ENCODE measurements at regions not wholly inside any gene's neighbourhood (a gene's known extent, or its start where the extent isn't known, plus 50 kb on each side); places are given as distances from the start of the nearest gene placed in this dataset.

DNA sequence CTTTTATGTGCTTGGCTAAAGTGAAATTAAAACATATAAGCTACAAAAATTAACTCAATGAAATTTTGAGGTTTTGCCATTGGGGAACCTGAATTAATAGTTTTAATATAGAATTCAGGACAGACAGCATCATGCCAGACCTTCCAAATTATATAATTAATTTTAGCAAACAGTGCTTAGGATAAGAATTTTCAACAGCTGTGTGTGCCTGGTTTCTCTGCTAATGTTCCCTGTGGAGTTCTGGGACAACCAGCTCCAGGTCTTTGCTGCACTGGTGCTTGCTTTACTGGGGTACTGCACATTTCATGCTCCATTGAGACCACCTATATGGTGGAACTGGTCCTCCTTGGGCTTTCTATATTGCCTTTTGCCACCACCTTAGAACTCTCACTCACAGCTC is 199.5 kb downstream of the NDFIP2 start:
- TF ChIP-seq CTCF (IDR thresholded peaks at IDR 0.05; ENCODE audit: low read depth, low read length), result no peak
- Histone ChIP-seq H3K36me3 (no peaks in the 10 kb centered on the region), H3K9me3 (ENCODE audit: severe bottlenecking) (no peaks in the 10 kb centered on the region), H3K27me3 (ENCODE audit: insufficient read depth, low read depth, severe bottlenecking) (no peaks in the 10 kb centered on the region), H3K4me3 (ENCODE audit: low read depth, low read length) (no peak overlapping the region), H3K27ac (no peak overlapping the region)
- no peak for DNase-seq

DNA sequence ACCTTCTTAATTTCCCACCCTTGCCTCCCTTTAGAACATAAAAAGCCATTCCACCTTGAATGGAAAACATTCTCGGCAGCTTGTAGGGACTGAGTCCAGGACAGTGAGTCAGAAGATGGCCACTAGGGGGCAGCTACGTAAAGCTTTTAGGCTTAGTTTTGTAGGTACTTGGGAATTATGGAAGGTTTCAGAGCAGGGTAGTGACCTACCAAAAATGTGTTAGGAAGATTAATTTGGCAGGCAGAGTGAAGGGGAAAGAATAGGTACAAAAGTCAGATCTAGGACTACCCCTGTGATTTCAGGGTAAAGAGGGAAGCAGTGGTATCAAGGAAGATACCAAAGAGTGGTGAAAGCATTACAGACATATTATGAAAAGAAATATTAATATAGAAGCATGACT is 198.4 kb downstream of the NDFIP2 start:
- Histone ChIP-seq H3K9me3 (ENCODE audit: severe bottlenecking) (no peaks in the 10 kb centered on the region), H3K27ac (no peak overlapping the region), H3K36me3 (no peaks in the 10 kb centered on the region), H3K27me3 (ENCODE audit: insufficient read depth, low read depth, severe bottlenecking) (no peaks in the 10 kb centered on the region), H3K4me3 (ENCODE audit: low read depth, low read length) (no peak overlapping the region)
- peak; percentile 53 for DNase-seq
- TF ChIP-seq CTCF (IDR thresholded peaks at IDR 0.05; ENCODE audit: low read depth, low read length), result peak; percentile 53

DNA sequence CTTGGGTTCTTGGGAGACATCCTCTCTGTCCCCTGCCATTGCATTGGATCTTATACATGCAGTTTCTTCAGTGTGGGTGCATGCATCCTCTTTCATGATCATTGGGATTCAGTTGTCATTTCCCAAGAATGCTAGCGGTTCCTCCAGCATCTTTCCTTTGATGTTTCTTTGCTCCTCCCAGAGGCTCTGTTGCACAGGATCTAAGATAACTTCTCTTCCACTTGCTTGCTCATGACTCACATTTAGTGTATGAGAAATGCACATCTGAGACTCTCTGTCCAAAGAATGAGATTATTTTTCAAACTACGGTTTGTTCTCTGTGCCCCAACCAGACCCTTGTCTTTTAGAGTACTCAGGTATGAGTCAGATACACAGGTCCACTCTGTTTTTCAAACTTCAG is 197.1 kb downstream of the NDFIP2 start:
- H3K4me3 ChIP-seq (ENCODE audit: low read depth, low read length), result no peak overlapping the region
- no peaks in the 10 kb centered on the region for H3K9me3 ChIP-seq (ENCODE audit: severe bottlenecking)
- DNase-seq, result no peak
- TF ChIP-seq CTCF (IDR thresholded peaks at IDR 0.05; ENCODE audit: low read depth, low read length), result no peak
- no peaks in the 10 kb centered on the region for H3K27me3 ChIP-seq (ENCODE audit: insufficient read depth, low read depth, severe bottlenecking)
- no peaks in the 10 kb centered on the region for H3K36me3 ChIP-seq
- H3K27ac ChIP-seq, result no peak overlapping the region

DNA sequence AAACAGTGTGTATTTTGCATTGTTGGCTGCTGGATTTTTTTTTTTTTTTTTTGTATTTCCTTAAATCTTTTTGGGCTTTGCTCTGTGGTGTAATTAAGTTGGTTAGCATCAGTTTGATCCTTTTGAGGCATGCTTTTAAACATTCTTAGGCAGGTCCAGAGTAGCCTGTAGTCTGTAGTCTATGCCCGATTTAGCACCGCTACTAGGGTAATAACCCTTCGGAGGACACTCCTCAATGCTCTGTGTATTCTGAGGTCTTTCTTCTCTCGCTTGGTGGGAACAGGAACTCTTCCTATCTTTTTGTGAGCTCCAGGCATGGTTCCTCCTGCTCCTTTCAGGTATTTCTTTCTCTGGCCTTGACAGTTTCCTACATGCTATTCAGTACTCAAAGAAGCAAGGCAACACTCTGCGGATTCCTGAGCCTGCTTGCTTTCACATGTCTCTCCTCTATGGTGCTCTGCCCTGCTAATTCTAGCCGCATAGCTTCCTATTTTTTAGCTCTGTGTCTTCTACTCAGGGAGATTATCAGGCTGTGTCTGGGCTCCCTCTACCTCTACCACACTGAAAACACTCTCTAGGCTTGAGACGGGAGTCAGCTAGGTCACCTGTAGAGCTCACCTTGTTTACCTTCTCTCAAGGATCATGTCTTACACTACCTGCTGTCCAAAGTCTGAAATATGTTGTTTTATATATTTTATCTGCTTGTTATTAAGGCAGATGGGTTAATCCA is 195.1 kb downstream of the NDFIP2 start:
- no peaks in the 10 kb centered on the region for H3K36me3 ChIP-seq
- no peaks in the 10 kb centered on the region for H3K27me3 ChIP-seq (ENCODE audit: insufficient read depth, low read depth, severe bottlenecking)
- H3K4me3 ChIP-seq (ENCODE audit: low read depth, low read length), result no peak overlapping the region
- H3K9me3 ChIP-seq (ENCODE audit: severe bottlenecking), result no peaks in the 10 kb centered on the region
- no peak for DNase-seq
- H3K27ac ChIP-seq, result no peak overlapping the region
- TF ChIP-seq CTCF (IDR thresholded peaks at IDR 0.05; ENCODE audit: low read depth, low read length), result no peak

GRCh38 chr13:79674765-79675515 is 194.0 kb downstream of the NDFIP2 start:
- no peak for TF ChIP-seq CTCF (IDR thresholded peaks at IDR 0.05; ENCODE audit: low read depth, low read length)
- Histone ChIP-seq H3K9me3 (ENCODE audit: severe bottlenecking) (no peaks in the 10 kb centered on the region), H3K36me3 (no peaks in the 10 kb centered on the region), H3K4me3 (ENCODE audit: low read depth, low read length) (no peak overlapping the region), H3K27me3 (ENCODE audit: insufficient read depth, low read depth, severe bottlenecking) (no peaks in the 10 kb centered on the region), H3K27ac (no peak overlapping the region)
- DNase-seq, result no peak
